ENCODE measurements at regions not wholly inside any gene's neighbourhood (a gene's known extent, or its start where the extent isn't known, plus 50 kb on each side); places are given as distances from the start of the nearest gene placed in this dataset.
"Not testable (repeated sequence)": the region's sequence is repeated elsewhere in the genome, so short reads cannot be mapped to it uniquely, and the experiment has no call there.

GRCh38 chr6:103723438-103724322 lies 1136.0 kb downstream of the HACE1 start:
- no peak for DNase-seq

DNA sequence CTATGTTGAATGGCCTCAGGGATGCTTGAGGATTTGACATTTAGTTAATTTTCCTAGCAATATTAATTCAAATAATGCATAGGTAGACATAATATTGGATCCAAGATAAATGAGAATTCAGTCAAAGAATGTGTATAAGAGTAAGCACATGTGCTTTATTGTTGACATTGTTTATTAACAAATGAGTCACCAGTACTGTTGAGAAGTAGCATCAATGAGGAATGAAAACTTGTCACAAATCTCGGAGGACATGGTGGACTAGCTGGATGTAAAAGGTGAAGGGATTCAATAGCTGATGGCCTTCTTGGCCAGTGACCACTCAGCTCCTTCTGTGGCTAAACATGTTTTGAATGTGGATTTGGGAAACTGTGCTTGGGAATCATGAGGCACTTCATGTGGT lies 1137.0 kb downstream of the HACE1 start:
- no peak for DNase-seq

GRCh38 chr6:103721923-103722322 lies 1137.8 kb downstream of the HACE1 start:
- no peak for DNase-seq

DNA sequence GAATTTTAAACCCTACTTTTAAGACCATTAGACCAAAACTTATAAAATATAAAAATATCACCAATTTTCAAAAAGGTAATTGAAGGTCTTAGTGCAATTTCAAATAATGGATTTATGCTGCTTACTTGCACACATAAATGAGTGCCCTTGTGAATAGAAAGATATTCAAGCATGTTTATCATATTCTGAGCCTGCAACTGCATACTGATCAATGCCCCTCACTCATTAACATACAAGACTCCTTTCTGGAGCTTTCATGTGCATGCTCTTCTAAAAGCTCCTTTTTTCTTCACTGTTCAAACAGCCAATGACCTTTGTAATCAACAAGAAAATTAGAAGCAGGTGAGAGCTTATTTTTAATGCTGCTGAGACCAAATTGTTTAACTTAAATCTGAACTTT lies 1139.3 kb downstream of the HACE1 start:
- no peak for DNase-seq

DNA sequence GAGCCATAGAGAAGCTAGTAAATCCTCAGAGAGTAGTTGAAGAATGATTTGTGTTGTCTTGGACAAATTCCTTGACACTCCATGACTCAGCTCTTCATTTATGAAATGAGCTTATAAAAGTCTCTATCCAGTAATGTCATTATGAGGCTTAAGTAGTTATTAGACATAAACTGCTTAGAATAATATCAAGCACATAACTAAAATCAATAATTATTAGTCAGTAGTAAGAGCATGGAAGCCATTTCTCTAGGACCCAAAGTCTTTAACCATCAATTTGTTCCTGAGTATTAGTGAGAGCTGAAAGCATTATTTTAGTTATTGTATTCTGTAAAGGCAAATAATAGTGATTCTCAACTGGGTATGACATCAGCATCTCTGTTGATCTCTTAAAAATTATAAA lies 1140.2 kb downstream of the HACE1 start:
- no peak for DNase-seq

- no peak for DNase-seq
Measured at GRCh38 chr6:103715269-103715668, 1144.5 kb downstream of the HACE1 start.

- DNase-seq: not testable (repeated sequence)
Measured at GRCh38 chr6:103709236-103709635, 1150.5 kb downstream of the HACE1 start.

DNA sequence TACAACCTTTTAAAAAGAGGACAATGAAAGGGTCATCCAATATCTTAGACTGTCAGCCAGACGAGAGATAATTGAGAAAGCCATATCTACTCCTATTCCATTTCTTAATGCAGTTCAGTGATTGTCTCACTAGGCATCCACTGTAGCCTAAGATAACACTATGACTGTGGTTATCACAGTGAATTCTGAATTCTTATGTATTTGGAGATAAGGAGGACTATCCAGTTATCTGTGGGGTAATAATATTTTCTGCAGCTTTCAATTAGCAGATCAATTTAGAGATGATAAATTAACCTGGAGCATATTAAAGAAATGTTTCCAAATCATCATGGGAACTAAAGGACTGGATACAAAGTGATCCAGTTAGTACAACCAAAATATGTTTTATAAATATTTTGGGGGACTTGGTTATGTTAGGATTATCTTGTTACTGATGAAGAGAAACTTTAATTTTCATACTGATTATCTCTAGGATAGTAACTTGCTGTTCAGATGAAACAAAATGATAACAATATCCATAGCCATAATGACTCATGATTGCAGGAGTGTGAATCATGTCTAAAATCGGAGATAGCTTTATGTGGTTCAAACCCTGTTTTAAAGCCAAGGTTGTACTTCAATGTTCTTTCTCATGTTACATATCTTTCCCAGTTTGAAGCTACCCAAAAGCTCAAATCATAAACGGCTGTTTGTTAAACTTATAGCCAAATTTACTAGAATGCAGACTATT lies 1152.0 kb downstream of the HACE1 start:
- no peak for DNase-seq

GRCh38 chr6:103699769-103700168 lies 1160.0 kb downstream of the HACE1 start:
- DNase-seq: no peak

GRCh38 chr6:103687430-103687829 lies 1172.3 kb downstream of the HACE1 start:
- DNase-seq: no peak

DNA sequence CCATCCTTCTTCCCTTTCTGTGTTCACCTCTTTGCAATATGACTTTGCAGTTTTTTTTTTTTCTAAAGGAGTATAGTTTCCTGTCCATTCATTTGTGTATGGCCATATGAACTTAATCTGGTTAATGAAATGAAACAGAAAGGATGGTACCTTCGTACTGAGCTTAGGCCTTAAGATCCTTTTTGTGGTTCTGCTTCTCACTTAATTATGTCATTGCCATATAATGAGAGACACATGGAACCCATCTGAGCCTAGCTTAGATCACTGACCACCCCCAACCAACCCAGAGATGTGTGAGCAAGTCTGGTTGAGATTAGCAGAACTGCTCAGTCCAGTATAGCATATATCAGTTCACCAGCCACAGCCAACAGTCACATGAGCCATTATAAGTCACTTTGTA lies 1179.6 kb downstream of the HACE1 start:
- no peak for DNase-seq

GRCh38 chr6:103677290-103677689 lies 1182.4 kb downstream of the HACE1 start:
- no peak for DNase-seq

DNA sequence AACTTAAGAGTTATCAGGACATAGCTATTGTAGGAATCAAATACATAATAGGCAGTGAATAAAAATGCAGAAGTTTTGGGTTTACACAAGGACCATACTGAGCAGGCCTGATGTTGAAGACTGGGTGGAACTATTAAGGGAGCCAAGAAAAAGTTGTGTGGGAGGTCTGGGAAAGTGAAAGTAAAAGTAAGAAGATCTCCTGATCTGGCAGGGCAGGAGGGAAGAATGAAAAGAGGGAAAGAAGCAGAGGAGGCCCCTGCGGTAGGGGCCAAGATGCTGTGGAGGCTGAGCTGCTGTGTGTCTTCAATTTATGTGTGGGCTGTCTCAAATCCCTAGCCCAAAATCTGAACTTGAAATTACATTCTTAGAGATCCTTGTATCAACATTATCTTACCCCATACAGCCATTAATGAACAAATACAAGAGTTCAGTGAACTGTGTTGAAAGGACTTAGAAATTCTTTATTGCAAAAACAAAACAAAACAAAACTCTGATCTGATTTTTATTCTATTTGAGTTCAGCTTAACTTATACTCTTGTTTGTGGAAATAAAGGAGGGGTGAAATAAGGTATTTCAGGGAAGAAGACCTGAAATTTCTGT lies 1183.8 kb downstream of the HACE1 start:
- no peak for DNase-seq

DNA sequence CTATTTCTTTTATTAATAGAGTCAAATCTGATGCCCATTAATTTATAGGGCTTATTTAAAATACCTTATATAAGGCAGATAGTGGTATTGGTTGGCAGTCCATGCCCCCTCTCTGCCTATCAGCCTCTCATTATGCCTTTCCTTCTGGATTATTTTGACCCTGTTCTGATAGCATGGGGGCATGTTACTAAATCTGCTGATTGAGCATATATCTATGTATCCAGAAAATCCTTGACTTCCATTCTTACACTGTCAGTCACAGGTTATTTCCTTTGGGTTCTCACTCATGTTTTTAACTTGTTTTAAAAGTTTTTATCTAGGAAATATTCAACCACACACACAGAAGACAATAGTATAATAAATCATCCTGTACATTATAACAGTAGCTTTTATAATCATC lies 1184.9 kb downstream of the HACE1 start:
- no peak for DNase-seq

DNA sequence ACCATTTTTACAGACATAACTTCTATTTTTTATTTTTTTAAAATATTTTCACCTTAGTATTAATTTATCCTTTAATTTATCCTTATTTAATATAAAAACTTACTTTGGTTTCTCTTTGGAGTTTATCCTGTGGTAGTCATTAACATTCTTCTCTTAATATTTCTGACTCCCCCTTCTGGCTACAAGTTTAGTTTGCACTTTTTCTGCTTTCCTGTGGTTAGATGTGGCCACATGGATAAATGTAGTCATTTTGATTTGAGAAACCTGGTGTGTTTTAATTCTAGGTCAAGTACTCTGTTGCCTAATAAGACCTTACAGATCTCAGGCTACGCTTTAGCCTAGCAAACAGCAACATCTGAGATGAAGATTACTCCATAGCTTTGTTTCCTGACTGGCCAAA lies 1187.5 kb downstream of the HACE1 start:
- DNase-seq: no peak

- no peak for DNase-seq
Measured at GRCh38 chr6:103629613-103630012, 1230.1 kb downstream of the HACE1 start.

GRCh38 chr6:103617642-103618041 lies 1242.1 kb downstream of the HACE1 start:
- DNase-seq: no peak

DNA sequence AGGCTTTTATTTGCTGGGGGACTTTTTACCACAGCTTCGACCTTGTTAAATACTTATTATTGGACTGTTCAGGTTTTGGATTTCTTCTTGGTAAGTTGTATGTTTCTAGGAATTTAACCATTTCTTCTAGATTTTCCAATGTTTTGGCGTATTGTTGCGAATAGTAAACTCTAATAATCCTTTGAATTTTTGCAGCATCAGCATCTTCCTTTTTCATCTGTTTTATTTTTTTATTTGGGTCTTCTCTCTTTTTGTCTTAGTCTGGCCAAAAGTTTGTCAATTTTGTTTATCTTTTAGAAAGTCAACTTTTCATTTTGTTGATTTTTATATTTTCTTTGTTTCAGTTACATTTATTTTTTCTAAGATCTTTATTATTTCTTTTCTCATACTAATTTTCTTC lies 1272.0 kb downstream of the HACE1 start:
- DNase-seq: no peak

DNA sequence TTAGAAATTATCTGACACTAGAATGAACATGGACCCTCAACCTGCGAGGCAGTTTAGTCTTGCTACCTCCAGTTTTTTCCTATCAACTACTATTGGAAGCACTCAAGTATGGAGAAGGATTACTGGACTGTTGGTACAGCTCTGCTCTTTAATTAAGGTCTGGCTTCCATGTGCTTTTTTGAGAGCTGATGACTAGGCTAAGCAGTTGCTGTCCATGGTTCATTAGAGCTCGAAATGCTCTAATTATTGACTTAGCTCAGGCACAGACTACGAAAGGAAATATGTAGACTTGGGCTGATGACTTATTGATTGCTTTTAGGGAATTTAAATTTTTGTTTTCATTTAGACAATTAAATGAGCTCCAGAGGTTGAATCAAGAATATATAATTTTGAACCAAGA lies 1281.6 kb downstream of the HACE1 start:
- no peak for DNase-seq

- DNase-seq: no peak
Measured at GRCh38 chr6:103570431-103570830, 1289.3 kb downstream of the HACE1 start.

DNA sequence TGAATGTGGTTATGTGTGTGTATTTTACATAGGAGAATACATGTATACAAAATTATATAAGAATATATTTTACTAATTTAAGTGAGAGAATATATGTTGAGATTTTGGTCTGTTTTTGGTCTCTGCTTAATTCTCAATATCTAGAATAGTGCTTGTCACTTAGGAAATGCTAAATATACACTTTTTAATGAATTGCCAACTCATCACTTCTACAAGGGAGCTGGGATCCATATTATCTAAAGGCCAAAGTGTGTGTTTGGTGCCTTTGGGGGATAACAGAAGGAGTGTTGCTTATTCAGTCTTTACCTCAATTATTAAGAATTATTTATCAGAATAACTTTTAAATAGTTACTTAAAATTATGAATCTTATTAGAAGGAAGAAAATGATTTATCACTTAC lies 1304.8 kb downstream of the HACE1 start:
- no peak for DNase-seq

- DNase-seq: no peak
Measured at GRCh38 chr6:103538381-103538780, 1321.3 kb downstream of the HACE1 start.

DNA sequence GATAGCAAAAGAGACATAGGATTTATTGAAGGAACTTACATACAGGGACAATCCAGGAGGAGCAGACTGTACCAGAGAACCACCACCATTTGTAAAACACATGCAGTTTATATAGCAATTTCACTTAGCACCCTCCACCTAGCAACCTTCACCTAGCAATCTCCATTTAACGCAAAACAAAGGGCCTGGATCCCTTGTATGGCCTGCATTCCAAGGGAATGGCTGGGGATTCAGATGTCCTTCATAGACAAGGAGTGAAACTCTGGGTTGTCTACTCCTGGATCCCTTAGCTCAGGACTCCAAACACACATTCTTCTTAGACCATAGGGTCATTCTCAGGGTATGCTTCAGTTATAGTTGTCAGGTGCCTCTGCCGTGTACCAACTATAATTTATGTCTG lies 1324.9 kb downstream of the HACE1 start:
- DNase-seq: no peak

GRCh38 chr6:103534095-103534494 lies 1325.6 kb downstream of the HACE1 start:
- no peak for DNase-seq
